ENCODE measurements at regions not wholly inside any gene's neighbourhood (a gene's known extent, or its start where the extent isn't known, plus 50 kb on each side); places are given as distances from the start of the nearest gene placed in this dataset.
"Not testable (repeated sequence)": the region's sequence is repeated elsewhere in the genome, so short reads cannot be mapped to it uniquely, and the experiment has no call there.

DNA sequence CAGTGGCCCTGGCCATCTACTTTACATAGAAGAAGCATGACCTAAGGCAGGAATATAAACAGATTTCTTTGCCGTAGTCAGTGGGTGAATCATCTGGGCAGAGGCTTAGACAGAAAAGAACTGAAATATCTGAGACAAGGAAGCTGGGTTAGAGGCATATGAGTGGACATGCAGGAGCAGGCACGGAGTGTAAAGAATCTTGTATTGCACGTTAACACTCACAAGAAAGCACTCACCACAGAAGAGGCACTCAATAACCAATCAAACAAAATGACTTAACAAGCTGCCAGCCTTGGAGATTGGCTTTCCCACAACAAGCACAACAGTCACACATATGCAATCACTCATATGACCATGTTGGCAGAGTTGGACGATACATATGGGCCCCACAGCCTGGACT is 364.9 kb downstream of the FOXD4L5 start:
- TF ChIP-seq, protein P1, sequence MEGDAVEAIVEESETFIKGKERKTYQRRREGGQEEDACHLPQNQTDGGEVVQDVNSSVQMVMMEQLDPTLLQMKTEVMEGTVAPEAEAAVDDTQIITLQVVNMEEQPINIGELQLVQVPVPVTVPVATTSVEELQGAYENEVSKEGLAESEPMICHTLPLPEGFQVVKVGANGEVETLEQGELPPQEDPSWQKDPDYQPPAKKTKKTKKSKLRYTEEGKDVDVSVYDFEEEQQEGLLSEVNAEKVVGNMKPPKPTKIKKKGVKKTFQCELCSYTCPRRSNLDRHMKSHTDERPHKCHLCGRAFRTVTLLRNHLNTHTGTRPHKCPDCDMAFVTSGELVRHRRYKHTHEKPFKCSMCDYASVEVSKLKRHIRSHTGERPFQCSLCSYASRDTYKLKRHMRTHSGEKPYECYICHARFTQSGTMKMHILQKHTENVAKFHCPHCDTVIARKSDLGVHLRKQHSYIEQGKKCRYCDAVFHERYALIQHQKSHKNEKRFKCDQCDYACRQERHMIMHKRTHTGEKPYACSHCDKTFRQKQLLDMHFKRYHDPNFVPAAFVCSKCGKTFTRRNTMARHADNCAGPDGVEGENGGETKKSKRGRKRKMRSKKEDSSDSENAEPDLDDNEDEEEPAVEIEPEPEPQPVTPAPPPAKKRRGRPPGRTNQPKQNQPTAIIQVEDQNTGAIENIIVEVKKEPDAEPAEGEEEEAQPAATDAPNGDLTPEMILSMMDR (IDR thresholded peaks at IDR 0.05): not testable (repeated sequence)
- not testable (repeated sequence) for TF ChIP-seq POLR2A, EP300 (IDR thresholded peaks at IDR 0.05)

Measured in stomach (tissue), 4 donors.